ENCODE measurements at regions not wholly inside any gene's neighbourhood (a gene's known extent, or its start where the extent isn't known, plus 50 kb on each side); places are given as distances from the start of the nearest gene placed in this dataset.
"Not testable (repeated sequence)": the region's sequence is repeated elsewhere in the genome, so short reads cannot be mapped to it uniquely, and the experiment has no call there.

DNA sequence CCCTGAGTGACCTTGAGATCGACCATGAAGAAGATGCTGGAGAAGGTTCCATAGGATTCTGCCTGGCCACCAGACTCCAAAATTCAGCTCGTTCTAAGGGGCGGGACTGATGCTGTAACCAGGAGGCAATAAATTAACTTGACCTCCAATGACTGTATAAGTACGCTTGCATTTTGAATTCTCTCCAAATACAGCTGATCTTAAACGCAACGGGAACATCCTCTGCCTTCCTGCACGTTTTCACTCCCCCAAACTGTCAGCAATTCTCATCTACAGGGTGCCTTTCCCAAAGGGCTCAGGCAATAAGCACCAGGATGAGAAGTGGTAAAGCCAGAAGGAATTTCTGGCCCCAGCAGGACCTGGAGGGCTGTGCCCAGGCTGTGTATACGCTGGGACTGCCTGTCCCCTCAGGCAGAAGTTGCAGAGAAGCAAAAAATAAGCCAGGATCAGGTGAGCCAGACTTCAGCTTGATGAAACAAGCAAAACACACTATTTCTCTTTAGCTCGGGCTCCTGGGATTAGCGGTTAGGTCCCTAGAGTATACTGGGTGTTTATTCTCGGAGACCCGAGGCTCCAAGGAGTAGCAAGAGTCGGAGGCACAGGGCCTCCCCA lies 124.8 kb downstream of the LRIG2 start:
- no peak overlapping the region for H3K27ac ChIP-seq
- no peak for TF ChIP-seq ZFX (IDR thresholded peaks at IDR 0.05)
- TF ChIP-seq, protein P1, sequence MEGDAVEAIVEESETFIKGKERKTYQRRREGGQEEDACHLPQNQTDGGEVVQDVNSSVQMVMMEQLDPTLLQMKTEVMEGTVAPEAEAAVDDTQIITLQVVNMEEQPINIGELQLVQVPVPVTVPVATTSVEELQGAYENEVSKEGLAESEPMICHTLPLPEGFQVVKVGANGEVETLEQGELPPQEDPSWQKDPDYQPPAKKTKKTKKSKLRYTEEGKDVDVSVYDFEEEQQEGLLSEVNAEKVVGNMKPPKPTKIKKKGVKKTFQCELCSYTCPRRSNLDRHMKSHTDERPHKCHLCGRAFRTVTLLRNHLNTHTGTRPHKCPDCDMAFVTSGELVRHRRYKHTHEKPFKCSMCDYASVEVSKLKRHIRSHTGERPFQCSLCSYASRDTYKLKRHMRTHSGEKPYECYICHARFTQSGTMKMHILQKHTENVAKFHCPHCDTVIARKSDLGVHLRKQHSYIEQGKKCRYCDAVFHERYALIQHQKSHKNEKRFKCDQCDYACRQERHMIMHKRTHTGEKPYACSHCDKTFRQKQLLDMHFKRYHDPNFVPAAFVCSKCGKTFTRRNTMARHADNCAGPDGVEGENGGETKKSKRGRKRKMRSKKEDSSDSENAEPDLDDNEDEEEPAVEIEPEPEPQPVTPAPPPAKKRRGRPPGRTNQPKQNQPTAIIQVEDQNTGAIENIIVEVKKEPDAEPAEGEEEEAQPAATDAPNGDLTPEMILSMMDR (conservative IDR thresholded peaks at IDR 0.05): no peak

DNA sequence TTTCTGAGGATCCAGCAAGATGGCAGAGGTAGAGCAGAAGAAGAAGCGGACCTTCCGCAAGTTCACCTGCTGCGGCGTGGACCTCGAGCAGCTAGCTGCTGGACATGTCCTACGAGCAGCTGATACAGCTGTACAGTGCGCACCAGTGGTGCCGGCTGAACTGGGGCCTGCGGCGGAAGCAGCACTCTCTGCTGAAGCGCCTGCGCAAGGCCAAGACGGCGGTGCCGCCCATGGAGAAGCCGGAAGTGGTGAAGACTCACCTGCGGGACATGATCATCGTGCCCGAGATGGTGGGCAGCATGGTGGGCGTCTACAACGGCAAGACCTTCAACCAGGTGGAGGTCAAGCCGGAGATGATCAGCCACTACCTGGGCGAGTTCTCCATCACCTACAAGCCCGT lies 125.8 kb downstream of the LRIG2 start:
- TF ChIP-seq, protein P1 (conservative IDR thresholded peaks at IDR 0.05): no peak
- no peak for TF ChIP-seq ZFX (IDR thresholded peaks at IDR 0.05)
- H3K27ac ChIP-seq: no peak overlapping the region

DNA sequence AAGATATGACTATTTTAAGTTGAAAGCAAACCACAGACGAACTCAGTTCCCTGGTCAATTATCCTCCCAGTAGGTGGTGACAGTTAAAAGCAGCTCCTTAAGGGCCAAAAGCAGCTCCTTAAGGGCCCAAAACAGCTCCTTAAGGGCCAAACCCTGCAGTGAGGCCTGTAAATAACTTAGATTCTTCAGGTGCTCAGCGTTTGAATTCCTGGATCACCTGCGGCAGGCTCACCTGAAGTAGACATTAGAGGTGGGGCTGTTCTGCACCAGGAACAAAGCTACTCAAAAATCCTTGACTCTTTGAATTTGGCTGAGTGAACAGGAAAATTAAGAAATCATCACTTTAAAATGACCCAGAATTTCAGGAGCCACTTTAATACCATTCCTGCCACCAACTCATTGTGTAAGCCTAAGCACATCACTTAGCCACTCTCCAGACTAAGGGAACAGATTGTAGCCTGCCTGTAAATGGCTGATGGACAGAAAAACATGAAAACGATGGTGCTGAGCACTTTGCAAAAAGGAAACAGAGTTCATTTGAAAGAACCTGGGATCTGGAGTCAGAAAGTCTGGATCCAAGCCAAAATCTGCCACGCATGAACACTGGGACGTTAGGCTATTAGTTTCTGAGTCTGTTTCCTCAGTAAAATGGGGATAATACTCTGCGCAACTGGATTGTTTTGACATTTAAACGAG lies 126.9 kb downstream of the LRIG2 start:
- TF ChIP-seq ZFX (IDR thresholded peaks at IDR 0.05): no peak
- TF ChIP-seq, protein P1 (conservative IDR thresholded peaks at IDR 0.05): no peak
- H3K27ac ChIP-seq: no peak overlapping the region

- TF ChIP-seq ZFX (IDR thresholded peaks at IDR 0.05): no peak
- TF ChIP-seq, protein P1 (conservative IDR thresholded peaks at IDR 0.05): no peak
- no peak overlapping the region for H3K27ac ChIP-seq
Observed at GRCh38 chr1:113201560-113201959, 128.6 kb downstream of the LRIG2 start.

- H3K27ac ChIP-seq: no peak overlapping the region
- TF ChIP-seq, protein P1 (conservative IDR thresholded peaks at IDR 0.05): no peak
Observed at GRCh38 chr1:113205980-113206766, 133.2 kb downstream of the LRIG2 start.

DNA sequence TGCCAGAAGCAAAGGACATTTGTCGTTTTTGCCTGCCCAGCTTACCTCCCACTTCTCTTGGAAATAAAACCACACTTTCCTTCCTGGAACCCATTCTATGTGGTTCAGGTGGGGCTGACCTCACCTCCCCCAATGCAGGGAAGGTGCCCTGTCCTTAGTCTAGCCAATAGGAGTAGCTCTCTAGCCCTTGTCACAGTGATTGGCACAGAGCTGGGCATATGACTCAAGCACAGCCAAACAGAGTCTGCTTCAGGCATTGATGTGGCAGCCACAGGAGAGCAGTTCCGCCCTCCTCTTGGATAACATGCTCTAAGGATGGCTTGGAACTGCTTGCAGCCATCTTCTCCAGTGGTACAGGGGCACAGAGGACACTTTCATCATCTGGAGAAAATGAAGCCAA lies 134.0 kb downstream of the LRIG2 start:
- H3K27ac ChIP-seq: no peak overlapping the region
- no peak for TF ChIP-seq ZFX (IDR thresholded peaks at IDR 0.05)
- TF ChIP-seq, protein P1 (conservative IDR thresholded peaks at IDR 0.05): no peak

- no peak overlapping the region for H3K27ac ChIP-seq
- no peak for TF ChIP-seq ZFX (IDR thresholded peaks at IDR 0.05)
- TF ChIP-seq, protein P1 (conservative IDR thresholded peaks at IDR 0.05): no peak
Observed at GRCh38 chr1:113207457-113207856, 134.5 kb downstream of the LRIG2 start.

GRCh38 chr1:113208425-113208824 lies 135.4 kb downstream of the LRIG2 start:
- not testable (repeated sequence) for H3K27ac ChIP-seq
